Fibroblast of the conjunctiva (primary cell): ENCODE measurements at regions not wholly inside any gene's neighbourhood (a gene's known extent, or its start where the extent isn't known, plus 50 kb on each side); places are given as distances from the start of the nearest gene placed in this dataset.
"Not testable (repeated sequence)": the region's sequence is repeated elsewhere in the genome, so short reads cannot be mapped to it uniquely, and the experiment has no call there.

Source experiments
- DNase-seq: peaks from one replicate; pipeline ENCODE4 v3.0.0-alpha.2; 2010; ENCODE audit warnings: low read depth

GRCh38 chr4:153936121-153936520 is 147.2 kb upstream of the SFRP2 start:
- DNase-seq: no peak

- DNase-seq: no peak
Observed at GRCh38 chr4:153934688-153935017, 145.8 kb upstream of the SFRP2 start.

GRCh38 chr4:153933915-153934687 is 145.2 kb upstream of the SFRP2 start:
- no peak for DNase-seq

GRCh38 chr4:153931804-153932203 is 142.9 kb upstream of the SFRP2 start:
- peak; percentile 32 for DNase-seq

GRCh38 chr4:153929675-153930074 is 140.8 kb upstream of the SFRP2 start:
- no peak for DNase-seq

- DNase-seq: no peak
Observed at GRCh38 chr4:153927451-153927850, 138.6 kb upstream of the SFRP2 start.

GRCh38 chr4:153922148-153922547 is 133.3 kb upstream of the SFRP2 start:
- no peak for DNase-seq

- DNase-seq: peak; percentile 23
Observed at GRCh38 chr4:153919667-153920066, 130.8 kb upstream of the SFRP2 start.

GRCh38 chr4:153916273-153916755 is 127.4 kb upstream of the SFRP2 start:
- no peak for DNase-seq

GRCh38 chr4:153912301-153912700 is 123.4 kb upstream of the SFRP2 start:
- no peak for DNase-seq

- DNase-seq: no peak
Observed at GRCh38 chr4:153909672-153910071, 120.8 kb upstream of the SFRP2 start.

- no peak for DNase-seq
Observed at GRCh38 chr4:153906231-153906630, 117.3 kb upstream of the SFRP2 start.

GRCh38 chr4:153905231-153905630 is 116.3 kb upstream of the SFRP2 start:
- no peak for DNase-seq

GRCh38 chr4:153904011-153904410 is 115.1 kb upstream of the SFRP2 start:
- no peak for DNase-seq

- no peak for DNase-seq
Observed at GRCh38 chr4:153901220-153901619, 112.3 kb upstream of the SFRP2 start.

- no peak for DNase-seq
Observed at GRCh38 chr4:153900426-153900825, 111.5 kb upstream of the SFRP2 start.

GRCh38 chr4:153890761-153891160 is 101.9 kb upstream of the SFRP2 start:
- no peak for DNase-seq

- no peak for DNase-seq
Observed at GRCh38 chr4:153887217-153887616, 98.3 kb upstream of the SFRP2 start.

GRCh38 chr4:153884325-153884724 is 95.4 kb upstream of the SFRP2 start:
- no peak for DNase-seq

- DNase-seq: no peak
Observed at GRCh38 chr4:153880983-153881382, 92.1 kb upstream of the SFRP2 start.

GRCh38 chr4:153877898-153878297 is 89.0 kb upstream of the SFRP2 start:
- DNase-seq: no peak

GRCh38 chr4:153873741-153874140 is 84.9 kb upstream of the SFRP2 start:
- DNase-seq: no peak

GRCh38 chr4:153866766-153867165 is 77.9 kb upstream of the SFRP2 start:
- not testable (repeated sequence) for DNase-seq

- no peak for DNase-seq
Observed at GRCh38 chr4:153852501-153852900, 63.6 kb upstream of the SFRP2 start.
